SK-N-SH treated with all-trans-retinoic acid at 6 μM for 48 hours (cell line): ENCODE measurements at regions not wholly inside any gene's neighbourhood (a gene's known extent, or its start where the extent isn't known, plus 50 kb on each side); places are given as distances from the start of the nearest gene placed in this dataset.

ENCODE experiments used
- ATAC-seq: fragments of 200-7000 bp; cut with Tn5 transposase; 3 replicates; pipeline ENCODE4 v1.9.1; 2020; ENCODE audit warnings: mild to moderate bottlenecking, moderate library complexity
- CSRNP3 ChIP-seq: fragments of 250-450 bp; sonication (Bioruptor Pico); IDR thresholded peaks from 2 replicates; pipeline ENCODE4 v1.5.1; 2021; ENCODE audit warnings: mild to moderate bottlenecking, moderate library complexity
- ISL1 ChIP-seq: fragments of 250-450 bp; sonication (Bioruptor Pico); IDR thresholded peaks from 2 replicates; pipeline ENCODE4 v2.1.2; 2022; ENCODE audit warnings: mild to moderate bottlenecking, moderate library complexity
- OSR1 ChIP-seq: fragments of 250-450 bp; sonication (Bioruptor Pico); IDR thresholded peaks from 2 replicates; pipeline ENCODE4 v1.8.0; 2022; ENCODE audit warnings: moderate library complexity, mild to moderate bottlenecking, inconsistent platforms
- PATZ1 ChIP-seq: fragments of 250-450 bp; sonication (Bioruptor Pico); IDR thresholded peaks from 2 replicates; pipeline ENCODE4 v1.8.0; 2020; ENCODE audit warnings: mild to moderate bottlenecking, moderate library complexity, borderline replicate concordance
- POU6F1 ChIP-seq: fragments of 250-450 bp; sonication (Bioruptor Pico); IDR thresholded peaks from 2 replicates; pipeline ENCODE4 v1.8.0; 2021; ENCODE audit warnings: low read depth, mild to moderate bottlenecking, moderate library complexity, borderline replicate concordance
- RARB ChIP-seq: fragments of 250-450 bp; sonication (Bioruptor Pico); IDR thresholded peaks from 2 replicates; pipeline ENCODE4 v1.8.0; 2021; ENCODE audit warnings: mild to moderate bottlenecking, moderate library complexity
- SNAI2 ChIP-seq: fragments of 250-450 bp; sonication (Bioruptor Pico); IDR thresholded peaks from 2 replicates; pipeline ENCODE4 v1.5.0; 2020; ENCODE audit warnings: mild to moderate bottlenecking, moderate library complexity
- TCF4 ChIP-seq: fragments of 250-450 bp; sonication (Bioruptor Pico); IDR thresholded peaks from 2 replicates; pipeline ENCODE4 v1.8.0; 2021; ENCODE audit warnings: mild to moderate bottlenecking, moderate library complexity, borderline replicate concordance
- TOX ChIP-seq: fragments of 250-450 bp; sonication (Bioruptor Pico); IDR thresholded peaks from 2 replicates; pipeline ENCODE4 v1.8.0; 2021; ENCODE audit warnings: mild to moderate bottlenecking, moderate library complexity, borderline replicate concordance
- TSHZ2 ChIP-seq: fragments of 250-450 bp; sonication (Bioruptor Pico); IDR thresholded peaks from 2 replicates; pipeline ENCODE4 v1.5.0; 2020; ENCODE audit warnings: mild to moderate bottlenecking, moderate library complexity
- ZC3H10 ChIP-seq: fragments of 250-450 bp; sonication (Bioruptor Pico); IDR thresholded peaks from 2 replicates; pipeline ENCODE4 v1.5.1; 2021; ENCODE audit warnings: mild to moderate bottlenecking, moderate library complexity
- ZFP3 ChIP-seq: fragments of 250-450 bp; sonication (Bioruptor Pico); IDR thresholded peaks from 2 replicates; pipeline ENCODE4 v1.5.0; 2020; ENCODE audit warnings: mild to moderate bottlenecking, moderate library complexity

GRCh38 chr4:135166661-135167060, 965.1 kb upstream of the PABPC4L start (continued):
- no peak for TF ChIP-seq POU6F1 (CRISPR knock-in tag)
- no peak for TF ChIP-seq TOX (CRISPR knock-in tag)

GRCh38 chr4:135164601-135165000, 963.0 kb upstream of the PABPC4L start:
- no peak for ATAC-seq
- no peak for TF ChIP-seq SNAI2
- TF ChIP-seq ZFP3: no peak
- no peak for TF ChIP-seq ZC3H10 (CRISPR knock-in tag)
- no peak for TF ChIP-seq CSRNP3
- no peak for TF ChIP-seq ISL1 (CRISPR knock-in tag)
- no peak for TF ChIP-seq PATZ1 (CRISPR knock-in tag)

- peak; percentile 51; the same call in 1 of the 3 replicates for ATAC-seq
- TF ChIP-seq TSHZ2 (CRISPR knock-in tag) (no peak), PATZ1 (CRISPR knock-in tag) (no peak), RARB (CRISPR knock-in tag) (no peak), TCF4 (CRISPR knock-in tag) (no peak), CSRNP3 (no peak)
These were observed 942.9 kb upstream of the PABPC4L start for GRCh38 chr4:135144498-135144897.

GRCh38 chr4:135124196-135124595, 922.6 kb upstream of the PABPC4L start:
- ATAC-seq: no peak
- TF ChIP-seq POU6F1 (CRISPR knock-in tag): no peak

GRCh38 chr4:135123632-135124031, 922.0 kb upstream of the PABPC4L start:
- no peak for ATAC-seq
- TF ChIP-seq PATZ1 (CRISPR knock-in tag) (no peak), OSR1 (no peak), TSHZ2 (CRISPR knock-in tag) (no peak), SNAI2 (no peak), CSRNP3 (no peak), RARB (CRISPR knock-in tag) (no peak)
